ENCODE measurements at regions not wholly inside any gene's neighbourhood (a gene's known extent, or its start where the extent isn't known, plus 50 kb on each side); places are given as distances from the start of the nearest gene placed in this dataset.

DNA sequence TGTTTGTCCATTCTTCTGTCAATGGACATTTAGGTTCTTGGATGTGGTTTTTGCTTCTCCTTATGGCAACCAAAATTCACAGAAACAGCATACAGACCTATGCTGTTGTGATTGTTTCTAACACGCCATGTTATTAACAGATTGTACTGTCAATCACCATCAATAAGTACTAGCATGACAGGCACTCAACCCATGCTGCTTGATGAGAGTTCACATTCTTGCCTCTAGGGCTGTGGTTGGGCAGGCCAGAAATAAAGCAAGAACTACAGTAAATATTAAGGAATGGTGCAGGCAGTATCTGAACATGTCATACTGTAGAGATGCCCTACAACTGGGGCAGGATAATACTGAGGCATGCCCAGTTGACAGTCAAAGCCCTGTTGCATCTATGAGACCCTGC is 171.2 kb upstream of the ZFHX3 start:
- H3K4me3 ChIP-seq (ENCODE audit: low read depth, low read length) = no peak overlapping the region
- CTCF ChIA-PET = interaction anchor here (1.3 kb wide), 1 partner anchor 8 kb away, joined by 3 read pairs; no protein-coding TSS in a partner anchor
- TF ChIP-seq, protein P1, sequence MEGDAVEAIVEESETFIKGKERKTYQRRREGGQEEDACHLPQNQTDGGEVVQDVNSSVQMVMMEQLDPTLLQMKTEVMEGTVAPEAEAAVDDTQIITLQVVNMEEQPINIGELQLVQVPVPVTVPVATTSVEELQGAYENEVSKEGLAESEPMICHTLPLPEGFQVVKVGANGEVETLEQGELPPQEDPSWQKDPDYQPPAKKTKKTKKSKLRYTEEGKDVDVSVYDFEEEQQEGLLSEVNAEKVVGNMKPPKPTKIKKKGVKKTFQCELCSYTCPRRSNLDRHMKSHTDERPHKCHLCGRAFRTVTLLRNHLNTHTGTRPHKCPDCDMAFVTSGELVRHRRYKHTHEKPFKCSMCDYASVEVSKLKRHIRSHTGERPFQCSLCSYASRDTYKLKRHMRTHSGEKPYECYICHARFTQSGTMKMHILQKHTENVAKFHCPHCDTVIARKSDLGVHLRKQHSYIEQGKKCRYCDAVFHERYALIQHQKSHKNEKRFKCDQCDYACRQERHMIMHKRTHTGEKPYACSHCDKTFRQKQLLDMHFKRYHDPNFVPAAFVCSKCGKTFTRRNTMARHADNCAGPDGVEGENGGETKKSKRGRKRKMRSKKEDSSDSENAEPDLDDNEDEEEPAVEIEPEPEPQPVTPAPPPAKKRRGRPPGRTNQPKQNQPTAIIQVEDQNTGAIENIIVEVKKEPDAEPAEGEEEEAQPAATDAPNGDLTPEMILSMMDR (IDR thresholded peaks at IDR 0.05; ENCODE audit: insufficient read depth, low read length, missing control alignments) = peak; percentile 5
- POLR2A ChIA-PET = no interaction called here
- DNase-seq (ENCODE audit: low read depth, low spot score) = no peak

DNA sequence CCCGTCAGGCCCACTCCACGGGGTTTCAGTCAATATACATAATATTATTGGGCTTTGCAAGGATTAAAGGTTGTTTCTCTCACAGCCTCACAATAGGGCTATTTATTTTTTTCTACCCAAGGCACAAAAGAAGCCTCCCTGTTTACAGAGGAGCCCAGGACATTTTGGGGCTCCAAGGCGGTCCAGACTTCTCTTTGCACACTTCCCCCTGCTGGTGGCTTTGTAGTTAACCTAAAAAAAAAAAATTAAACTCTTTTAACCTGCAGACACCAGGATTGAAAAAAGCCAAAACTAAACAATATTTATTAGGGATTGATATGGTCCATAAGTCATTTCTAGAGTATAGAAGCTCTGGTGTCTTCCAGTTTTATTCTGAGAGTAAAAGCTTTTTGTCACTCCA is 169.7 kb upstream of the ZFHX3 start:
- no peak for DNase-seq (ENCODE audit: low read depth, low spot score)
- TF ChIP-seq, protein P1 (IDR thresholded peaks at IDR 0.05; ENCODE audit: insufficient read depth, low read length, missing control alignments) = no peak
- POLR2A ChIA-PET = no interaction called here
- no peak overlapping the region for H3K4me3 ChIP-seq (ENCODE audit: low read depth, low read length)
- CTCF ChIA-PET = interaction anchor here (0.6 to 1.3 kb wide), 5 partner anchors 10 to 679 kb away, joined by 3 to 4 read pairs (median 3); no protein-coding TSS in a partner anchor

DNA sequence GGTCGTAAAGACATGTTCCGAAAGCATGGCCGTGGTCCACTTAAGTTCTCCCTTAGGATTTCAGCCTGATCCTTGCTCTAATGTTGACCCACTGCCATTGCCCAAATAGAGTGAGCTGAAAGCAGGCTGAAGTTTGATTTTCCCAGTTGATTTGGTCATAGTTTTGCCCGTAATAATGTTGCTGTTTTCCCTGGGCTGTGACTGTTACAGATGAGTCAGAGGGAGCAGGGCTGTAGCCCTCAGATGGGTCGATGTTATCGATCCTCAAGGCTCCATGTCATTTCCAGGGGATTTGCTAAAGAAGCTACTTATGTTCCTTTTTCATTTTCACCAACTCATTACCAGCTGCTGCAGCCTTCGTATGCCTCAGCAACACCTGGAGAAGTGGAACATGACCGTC is 169.0 kb upstream of the ZFHX3 start:
- CTCF ChIA-PET = interaction anchor here (0.7 to 1.7 kb wide), 4 partner anchors 9 to 679 kb away, joined by 3 to 5 read pairs (median 4); no protein-coding TSS in a partner anchor
- DNase-seq (ENCODE audit: low read depth, low spot score) = no peak
- H3K4me3 ChIP-seq (ENCODE audit: low read depth, low read length) = no peak overlapping the region
- POLR2A ChIA-PET = no interaction called here
- TF ChIP-seq, protein P1 (IDR thresholded peaks at IDR 0.05; ENCODE audit: insufficient read depth, low read length, missing control alignments) = no peak

DNA sequence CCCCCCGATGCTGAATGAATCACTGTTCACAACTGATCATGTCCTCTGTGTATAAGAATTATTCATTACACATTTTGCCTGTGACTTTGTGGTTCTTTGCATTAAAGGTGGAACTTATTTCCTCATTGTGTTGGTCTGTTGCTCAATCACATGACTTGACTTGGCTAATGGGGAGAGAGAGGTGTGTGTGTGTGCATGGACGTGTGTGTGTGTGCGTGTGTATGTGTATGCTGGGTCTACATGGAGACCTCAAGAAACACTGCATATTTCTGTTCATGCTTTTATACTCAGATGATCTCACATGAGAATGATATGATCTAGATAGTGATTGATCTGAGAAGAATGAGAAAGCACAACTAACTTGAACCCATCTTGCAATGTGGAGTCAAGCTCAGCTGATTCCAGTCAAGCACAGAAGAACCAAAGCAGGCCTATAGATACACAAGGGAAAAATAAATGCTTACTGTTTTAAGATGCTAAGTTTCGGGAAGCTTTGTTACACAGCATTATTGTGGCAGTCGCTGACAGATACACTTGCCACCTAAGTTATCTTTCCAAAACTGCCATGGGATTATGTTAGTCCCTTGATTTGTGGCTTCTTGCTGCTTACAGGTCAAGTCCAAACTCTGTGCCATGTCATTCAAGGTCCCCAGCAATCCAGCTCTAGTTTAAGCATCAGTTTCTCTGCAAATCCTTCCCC is 167.9 kb upstream of the ZFHX3 start:
- ChIA-PET POLR2A (interaction anchor here (0.5 to 2.6 kb wide), 6 partner anchors 14 to 383 kb away, joined by 3 to 36 read pairs (median 6); partner anchors contain the start of gene ZFHX3), CTCF (interaction anchor here (1.0 to 1.7 kb wide), 3 partner anchors 10 to 39 kb away, joined by 3 to 6 read pairs (median 5); no protein-coding TSS in a partner anchor)
- H3K4me3 ChIP-seq (ENCODE audit: low read depth, low read length) = no peak overlapping the region
- DNase-seq (ENCODE audit: low read depth, low spot score) = no peak
- TF ChIP-seq, protein P1 (IDR thresholded peaks at IDR 0.05; ENCODE audit: insufficient read depth, low read length, missing control alignments) = no peak

DNA sequence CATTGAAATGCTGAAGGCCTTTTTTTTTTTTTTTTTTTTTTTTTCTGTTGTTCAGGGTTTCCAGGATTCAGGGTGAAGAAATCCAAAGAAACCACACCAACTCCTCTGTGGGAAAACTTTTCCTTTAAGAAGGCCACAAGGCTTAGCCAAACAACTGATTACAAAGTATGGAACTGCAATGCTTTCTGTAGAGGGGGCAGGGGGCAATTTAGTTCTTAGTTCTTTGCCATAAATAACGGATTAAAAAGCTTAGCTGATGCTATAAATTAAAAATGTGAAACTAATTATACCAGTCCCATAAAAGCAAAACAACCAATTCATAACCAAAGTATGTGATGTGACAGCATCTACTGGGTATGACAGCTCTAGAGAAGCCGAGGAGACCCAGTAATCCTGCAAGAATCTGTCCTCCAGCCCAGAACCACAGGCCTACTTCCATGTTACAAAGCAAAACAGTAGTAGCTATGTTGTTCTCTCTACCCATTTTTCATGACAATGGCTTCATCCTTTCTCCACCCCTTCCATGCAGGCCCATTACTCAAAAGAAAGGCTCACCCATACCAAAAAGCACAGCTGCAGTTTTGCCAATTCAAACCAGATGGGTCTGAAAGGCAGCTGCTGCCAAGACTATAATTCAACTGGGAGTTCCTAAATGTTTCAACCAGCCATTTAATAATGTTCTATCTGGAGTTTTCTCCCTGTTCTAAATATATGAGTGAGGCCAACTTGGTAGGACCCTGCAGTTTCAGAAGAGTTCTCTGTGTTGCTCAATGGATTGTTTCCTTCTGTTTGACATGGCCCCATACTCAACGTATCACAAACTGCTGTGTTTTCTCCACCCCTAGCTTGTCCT is 167.1 kb upstream of the ZFHX3 start:
- TF ChIP-seq, protein P1 (IDR thresholded peaks at IDR 0.05; ENCODE audit: insufficient read depth, low read length, missing control alignments) = no peak
- peak; percentile 98 for DNase-seq (ENCODE audit: low read depth, low spot score)
- no peak overlapping the region for H3K4me3 ChIP-seq (ENCODE audit: low read depth, low read length)
- POLR2A ChIA-PET = interaction anchor here (0.5 to 2.6 kb wide), 13 partner anchors 10 to 602 kb away, joined by 3 to 36 read pairs (median 3); partner anchors contain the start of gene ZFHX3
- CTCF ChIA-PET = interaction anchor here (1.0 to 1.4 kb wide), 6 partner anchors 13 to 712 kb away, joined by 3 to 6 read pairs (median 3); no protein-coding TSS in a partner anchor

Measured in AG04449 (cell line).